ENCODE measurements at regions not wholly inside any gene's neighbourhood (a gene's known extent, or its start where the extent isn't known, plus 50 kb on each side); places are given as distances from the start of the nearest gene placed in this dataset.

- in situ Hi-C loops (cut with MboI; ENCODE audit: low sequenced_read_pairs, unreplicated experiment): no loop called here
- TF ChIP-seq CTCF (IDR thresholded peaks at IDR 0.05; ENCODE audit: borderline replicate concordance, control extremely low read depth, extremely low read depth, insufficient read depth, missing control alignments): no peak
- no peak for DNase-seq (ENCODE audit: low spot score)
Observed at GRCh38 chr21:18460979-18461378, 57.4 kb upstream of the TMPRSS15 start.

- in situ Hi-C loops (cut with MboI; ENCODE audit: low sequenced_read_pairs, unreplicated experiment): no loop called here
- no peak for TF ChIP-seq CTCF (IDR thresholded peaks at IDR 0.05; ENCODE audit: borderline replicate concordance, control extremely low read depth, extremely low read depth, insufficient read depth, missing control alignments)
- DNase-seq (ENCODE audit: low spot score): no peak
Observed at GRCh38 chr21:18461743-18462142, 58.2 kb upstream of the TMPRSS15 start.

- in situ Hi-C loops (cut with MboI; ENCODE audit: low sequenced_read_pairs, unreplicated experiment): no loop called here
- no peak for DNase-seq (ENCODE audit: low spot score)
- no peak for TF ChIP-seq CTCF (IDR thresholded peaks at IDR 0.05; ENCODE audit: borderline replicate concordance, control extremely low read depth, extremely low read depth, insufficient read depth, missing control alignments)
Observed at GRCh38 chr21:18467715-18468114, 64.1 kb upstream of the TMPRSS15 start.

GRCh38 chr21:18468790-18469189, 65.2 kb upstream of the TMPRSS15 start:
- in situ Hi-C loops (cut with MboI; ENCODE audit: low sequenced_read_pairs, unreplicated experiment): no loop called here
- no peak for DNase-seq (ENCODE audit: low spot score)
- no peak for TF ChIP-seq CTCF (IDR thresholded peaks at IDR 0.05; ENCODE audit: borderline replicate concordance, control extremely low read depth, extremely low read depth, insufficient read depth, missing control alignments)

- DNase-seq (ENCODE audit: low spot score): no peak
Observed at GRCh38 chr21:18476639-18477038, 73.1 kb upstream of the TMPRSS15 start.

GRCh38 chr21:18477043-18477442, 73.5 kb upstream of the TMPRSS15 start:
- DNase-seq (ENCODE audit: low spot score): no peak
- TF ChIP-seq CTCF (IDR thresholded peaks at IDR 0.05; ENCODE audit: borderline replicate concordance, control extremely low read depth, extremely low read depth, insufficient read depth, missing control alignments): no peak
- in situ Hi-C loops (cut with MboI; ENCODE audit: low sequenced_read_pairs, unreplicated experiment): no loop called here

More at GRCh38 chr21:18476639-18477038, 73.1 kb upstream of the TMPRSS15 start:
- in situ Hi-C loops (cut with MboI; ENCODE audit: low sequenced_read_pairs, unreplicated experiment): no loop called here
- TF ChIP-seq CTCF (IDR thresholded peaks at IDR 0.05; ENCODE audit: borderline replicate concordance, control extremely low read depth, extremely low read depth, insufficient read depth, missing control alignments): no peak

- in situ Hi-C loops (cut with MboI; ENCODE audit: low sequenced_read_pairs, unreplicated experiment): no loop called here
- DNase-seq (ENCODE audit: low spot score): no peak
- no peak for TF ChIP-seq CTCF (IDR thresholded peaks at IDR 0.05; ENCODE audit: borderline replicate concordance, control extremely low read depth, extremely low read depth, insufficient read depth, missing control alignments)
Observed at GRCh38 chr21:18478513-18478912, 74.9 kb upstream of the TMPRSS15 start.
